GM13977 (cell line): ENCODE measurements at regions not wholly inside any gene's neighbourhood (a gene's known extent, or its start where the extent isn't known, plus 50 kb on each side); places are given as distances from the start of the nearest gene placed in this dataset.

Experiments
- DNase-seq: peaks from one replicate; pipeline ENCODE4 v3.0.0; 2012; ENCODE audit warnings: low spot score
- CTCF ChIP-seq: IDR thresholded peaks from 2 replicates; pipeline ENCODE4 v1.5.1; 2012; ENCODE audit warnings: mild to moderate bottlenecking, control low read depth; ENCODE audit not compliant: insufficient read depth; ENCODE audit errors: extremely low read depth, missing control alignments
- in situ Hi-C: fragments of 300-500 bp; cut with MboI; formaldehyde crosslinking; loops from one replicate; pipeline ENCODE4 v1.12.0; 2022; ENCODE audit warnings: low sequenced_read_pairs, low pct_unique_long_range_greater_than_20kb, mixed read lengths, inconsistent platforms; ENCODE audit not compliant: unreplicated experiment

GRCh38 chr2:123153041-123153440 lies 872.0 kb upstream of the CNTNAP5 start:
- in situ Hi-C loops = no loop called here
- TF ChIP-seq CTCF = no peak
- DNase-seq = no peak

GRCh38 chr2:123154195-123154594 lies 870.9 kb upstream of the CNTNAP5 start:
- TF ChIP-seq CTCF = no peak
- in situ Hi-C loops = no loop called here
- DNase-seq = no peak

- no peak for TF ChIP-seq CTCF
- in situ Hi-C loops = no loop called here
- no peak for DNase-seq
Measured at GRCh38 chr2:123157016-123157415, 868.1 kb upstream of the CNTNAP5 start.

- in situ Hi-C loops = no loop called here
- no peak for TF ChIP-seq CTCF
Measured at GRCh38 chr2:123162400-123163016, 862.6 kb upstream of the CNTNAP5 start.

GRCh38 chr2:123163398-123163797 lies 861.7 kb upstream of the CNTNAP5 start:
- no peak for DNase-seq
- no peak for TF ChIP-seq CTCF
- in situ Hi-C loops = no loop called here

More at GRCh38 chr2:123162400-123163016, 862.6 kb upstream of the CNTNAP5 start:
- DNase-seq = no peak

- TF ChIP-seq CTCF = no peak
- in situ Hi-C loops = no loop called here
- no peak for DNase-seq
Measured at GRCh38 chr2:123164216-123164615, 860.9 kb upstream of the CNTNAP5 start.

GRCh38 chr2:123165616-123166015 lies 859.5 kb upstream of the CNTNAP5 start:
- DNase-seq = no peak
- in situ Hi-C loops = no loop called here
- no peak for TF ChIP-seq CTCF
